ENCODE measurements at regions not wholly inside any gene's neighbourhood (a gene's known extent, or its start where the extent isn't known, plus 50 kb on each side); places are given as distances from the start of the nearest gene placed in this dataset.

- TF ChIP-seq, protein P1, sequence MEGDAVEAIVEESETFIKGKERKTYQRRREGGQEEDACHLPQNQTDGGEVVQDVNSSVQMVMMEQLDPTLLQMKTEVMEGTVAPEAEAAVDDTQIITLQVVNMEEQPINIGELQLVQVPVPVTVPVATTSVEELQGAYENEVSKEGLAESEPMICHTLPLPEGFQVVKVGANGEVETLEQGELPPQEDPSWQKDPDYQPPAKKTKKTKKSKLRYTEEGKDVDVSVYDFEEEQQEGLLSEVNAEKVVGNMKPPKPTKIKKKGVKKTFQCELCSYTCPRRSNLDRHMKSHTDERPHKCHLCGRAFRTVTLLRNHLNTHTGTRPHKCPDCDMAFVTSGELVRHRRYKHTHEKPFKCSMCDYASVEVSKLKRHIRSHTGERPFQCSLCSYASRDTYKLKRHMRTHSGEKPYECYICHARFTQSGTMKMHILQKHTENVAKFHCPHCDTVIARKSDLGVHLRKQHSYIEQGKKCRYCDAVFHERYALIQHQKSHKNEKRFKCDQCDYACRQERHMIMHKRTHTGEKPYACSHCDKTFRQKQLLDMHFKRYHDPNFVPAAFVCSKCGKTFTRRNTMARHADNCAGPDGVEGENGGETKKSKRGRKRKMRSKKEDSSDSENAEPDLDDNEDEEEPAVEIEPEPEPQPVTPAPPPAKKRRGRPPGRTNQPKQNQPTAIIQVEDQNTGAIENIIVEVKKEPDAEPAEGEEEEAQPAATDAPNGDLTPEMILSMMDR (IDR thresholded peaks at IDR 0.05; ENCODE audit: insufficient read depth, low read depth, low read length) = no peak
- H3K4me3 ChIP-seq (ENCODE audit: low read depth, low read length) = no peak overlapping the region
- POLR2A ChIA-PET = no interaction called here
- DNase-seq (ENCODE audit: low read depth) = no peak
- H3K36me3 ChIP-seq (ENCODE audit: control insufficient read depth, insufficient read depth, low read length) = no peaks in the 10 kb centered on the region
- H3K27me3 ChIP-seq (ENCODE audit: control insufficient read depth, insufficient read depth, low read length) = no peaks in the 10 kb centered on the region
- CTCF ChIA-PET = interaction anchor here (0.8 kb wide), 1 partner anchor 11 kb away, joined by 3 read pairs; no protein-coding TSS in a partner anchor
Measured at GRCh38 chr5:68746220-68746619, 347.6 kb upstream of the SLC30A5 start.

DNA sequence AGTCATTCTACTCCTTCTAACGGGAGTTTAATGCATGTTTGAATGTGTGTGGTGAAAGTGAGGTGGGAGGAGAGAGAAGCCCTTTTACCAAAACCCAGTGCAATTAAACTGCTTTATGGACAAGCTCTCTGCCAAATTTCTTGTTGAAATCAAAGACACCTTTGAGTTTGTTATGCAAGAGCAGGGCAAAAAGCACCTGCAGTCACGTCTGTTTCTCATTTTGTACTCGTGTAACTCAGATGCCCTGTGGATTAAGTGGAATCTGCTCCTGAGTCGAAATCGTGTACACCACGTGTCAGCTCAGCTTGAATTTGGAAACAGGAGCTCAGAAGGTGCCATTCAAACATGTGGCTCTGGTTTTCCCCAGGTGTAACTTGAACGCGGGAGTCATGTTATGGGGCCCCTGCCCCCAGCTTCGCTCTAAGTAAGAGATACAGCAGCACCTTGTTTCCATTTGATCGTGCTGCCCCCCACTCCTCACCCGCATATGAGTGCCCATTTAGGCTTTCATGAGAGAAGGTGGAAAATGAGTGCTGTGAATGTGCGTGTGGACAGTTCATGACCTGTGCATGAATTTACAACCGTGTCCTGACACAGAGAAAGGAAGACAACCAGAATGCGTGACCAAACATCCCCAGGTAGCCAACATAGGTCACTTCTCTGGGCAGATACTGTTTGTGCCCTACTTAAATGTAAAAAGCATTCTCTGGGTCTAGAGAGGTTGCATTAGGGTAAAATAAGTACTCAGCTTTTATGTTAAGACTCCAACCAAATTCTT, 347.0 kb upstream of the SLC30A5 start:
- ChIA-PET POLR2A (no interaction called here), CTCF (interaction anchor here (0.8 kb wide), 1 partner anchor 12 kb away, joined by 3 read pairs; no protein-coding TSS in a partner anchor)
- TF ChIP-seq, protein P1 (IDR thresholded peaks at IDR 0.05; ENCODE audit: insufficient read depth, low read depth, low read length) = no peak
- no peaks in the 10 kb centered on the region for H3K27me3 ChIP-seq (ENCODE audit: control insufficient read depth, insufficient read depth, low read length)
- no peaks in the 10 kb centered on the region for H3K36me3 ChIP-seq (ENCODE audit: control insufficient read depth, insufficient read depth, low read length)
- no peak for DNase-seq (ENCODE audit: low read depth)
- no peak overlapping the region for H3K4me3 ChIP-seq (ENCODE audit: low read depth, low read length)

GRCh38 chr5:68747521-68747920, 346.3 kb upstream of the SLC30A5 start:
- Histone ChIP-seq H3K36me3 (ENCODE audit: control insufficient read depth, insufficient read depth, low read length) (no peaks in the 10 kb centered on the region), H3K4me3 (ENCODE audit: low read depth, low read length) (no peak overlapping the region), H3K27me3 (ENCODE audit: control insufficient read depth, insufficient read depth, low read length) (no peaks in the 10 kb centered on the region)
- ChIA-PET POLR2A (no interaction called here), CTCF (no interaction called here)
- TF ChIP-seq, protein P1 (IDR thresholded peaks at IDR 0.05; ENCODE audit: insufficient read depth, low read depth, low read length) = no peak
- DNase-seq (ENCODE audit: low read depth) = no peak

- ChIA-PET POLR2A (no interaction called here), CTCF (interaction anchor here (0.6 kb wide), 1 partner anchor 1003 kb away, joined by 3 read pairs; no protein-coding TSS in a partner anchor)
- DNase-seq (ENCODE audit: low read depth) = no peak
- no peak overlapping the region for H3K4me3 ChIP-seq (ENCODE audit: low read depth, low read length)
- H3K36me3 ChIP-seq (ENCODE audit: control insufficient read depth, insufficient read depth, low read length) = no peaks in the 10 kb centered on the region
- H3K27me3 ChIP-seq (ENCODE audit: control insufficient read depth, insufficient read depth, low read length) = no peaks in the 10 kb centered on the region
- TF ChIP-seq, protein P1 (IDR thresholded peaks at IDR 0.05; ENCODE audit: insufficient read depth, low read depth, low read length) = no peak
Measured at GRCh38 chr5:68748101-68748500, 345.7 kb upstream of the SLC30A5 start.

DNA sequence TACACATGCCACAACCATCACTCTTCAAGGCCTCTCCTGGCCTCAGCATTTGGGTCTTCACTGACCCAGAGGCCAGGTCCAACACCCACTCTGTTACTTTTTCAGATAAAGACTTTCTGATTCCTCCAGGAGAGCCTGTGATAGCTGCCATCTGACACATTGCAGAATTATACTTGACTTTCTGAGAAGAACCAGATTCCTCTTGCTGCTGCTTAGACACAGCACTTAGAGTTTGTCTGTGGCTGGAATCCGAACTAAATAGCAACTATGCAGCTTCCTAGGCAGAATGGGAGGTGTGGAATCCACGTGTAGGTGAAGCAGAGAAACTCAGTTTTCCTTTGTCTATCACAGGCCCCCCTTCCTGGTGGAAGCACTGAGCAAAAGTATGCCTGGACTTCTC, 344.7 kb upstream of the SLC30A5 start:
- Histone ChIP-seq H3K36me3 (ENCODE audit: control insufficient read depth, insufficient read depth, low read length) (no peaks in the 10 kb centered on the region), H3K4me3 (ENCODE audit: low read depth, low read length) (no peak overlapping the region), H3K27me3 (ENCODE audit: control insufficient read depth, insufficient read depth, low read length) (no peaks in the 10 kb centered on the region)
- TF ChIP-seq, protein P1 (IDR thresholded peaks at IDR 0.05; ENCODE audit: insufficient read depth, low read depth, low read length) = no peak
- ChIA-PET POLR2A (no interaction called here), CTCF (no interaction called here)
- DNase-seq (ENCODE audit: low read depth) = no peak

Measured in BJ (cell line).